HEK293 (cell line): ENCODE measurements at regions not wholly inside any gene's neighbourhood (a gene's known extent, or its start where the extent isn't known, plus 50 kb on each side); places are given as distances from the start of the nearest gene placed in this dataset.

Experiments
- GLIS1 ChIP-seq: fragments of 450-650 bp; formaldehyde crosslinking; IDR thresholded peaks from 2 replicates; pipeline ENCODE4 v1.5.1; 2016; ENCODE audit warnings: missing biosample characterization, missing genetic modification characterization
- KLF16 ChIP-seq: fragments of 450-650 bp; formaldehyde crosslinking; IDR thresholded peaks from 2 replicates; pipeline ENCODE4 v1.5.1; 2017; ENCODE audit warnings: missing biosample characterization, missing genetic modification characterization
- ZNF19 ChIP-seq: fragments of 450-650 bp; formaldehyde crosslinking; IDR thresholded peaks from 2 replicates; pipeline ENCODE4; 2016; ENCODE audit warnings: missing biosample characterization, missing genetic modification characterization, low read depth
- ZNF324 ChIP-seq: fragments of 450-650 bp; formaldehyde crosslinking; IDR thresholded peaks from 2 replicates; pipeline ENCODE4 v1.5.1; 2016; ENCODE audit warnings: missing biosample characterization, missing genetic modification characterization
- ZNF48 ChIP-seq: fragments of 450-650 bp; formaldehyde crosslinking; IDR thresholded peaks from 2 replicates; pipeline ENCODE4 v1.5.1; 2016; ENCODE audit warnings: missing biosample characterization, missing genetic modification characterization
- TF ChIP-seq, protein P1 (sequence below): fragments of 450-650 bp; formaldehyde crosslinking; IDR thresholded peaks from 2 replicates; pipeline ENCODE4 v1.5.1; 2016; ENCODE audit warnings: missing biosample characterization, missing genetic modification characterization
- TF ChIP-seq, protein P2 (sequence below): fragments of 450-650 bp; formaldehyde crosslinking; conservative IDR thresholded peaks from 2 replicates; pipeline ENCODE4 v1.5.1; 2016; ENCODE audit warnings: low read depth, missing biosample characterization, missing genetic modification characterization
- TF ChIP-seq, protein P3 (sequence below): fragments of 450-650 bp; formaldehyde crosslinking; IDR thresholded peaks from 2 replicates; pipeline ENCODE4 v1.5.1; 2017; ENCODE audit warnings: missing biosample characterization, mild to moderate bottlenecking, missing genetic modification characterization, moderate library complexity
- TF ChIP-seq, protein P4 (sequence below): fragments of 450-650 bp; formaldehyde crosslinking; IDR thresholded peaks from 2 replicates; pipeline ENCODE4 v1.5.1; 2016; ENCODE audit warnings: missing biosample characterization, missing genetic modification characterization

DNA sequence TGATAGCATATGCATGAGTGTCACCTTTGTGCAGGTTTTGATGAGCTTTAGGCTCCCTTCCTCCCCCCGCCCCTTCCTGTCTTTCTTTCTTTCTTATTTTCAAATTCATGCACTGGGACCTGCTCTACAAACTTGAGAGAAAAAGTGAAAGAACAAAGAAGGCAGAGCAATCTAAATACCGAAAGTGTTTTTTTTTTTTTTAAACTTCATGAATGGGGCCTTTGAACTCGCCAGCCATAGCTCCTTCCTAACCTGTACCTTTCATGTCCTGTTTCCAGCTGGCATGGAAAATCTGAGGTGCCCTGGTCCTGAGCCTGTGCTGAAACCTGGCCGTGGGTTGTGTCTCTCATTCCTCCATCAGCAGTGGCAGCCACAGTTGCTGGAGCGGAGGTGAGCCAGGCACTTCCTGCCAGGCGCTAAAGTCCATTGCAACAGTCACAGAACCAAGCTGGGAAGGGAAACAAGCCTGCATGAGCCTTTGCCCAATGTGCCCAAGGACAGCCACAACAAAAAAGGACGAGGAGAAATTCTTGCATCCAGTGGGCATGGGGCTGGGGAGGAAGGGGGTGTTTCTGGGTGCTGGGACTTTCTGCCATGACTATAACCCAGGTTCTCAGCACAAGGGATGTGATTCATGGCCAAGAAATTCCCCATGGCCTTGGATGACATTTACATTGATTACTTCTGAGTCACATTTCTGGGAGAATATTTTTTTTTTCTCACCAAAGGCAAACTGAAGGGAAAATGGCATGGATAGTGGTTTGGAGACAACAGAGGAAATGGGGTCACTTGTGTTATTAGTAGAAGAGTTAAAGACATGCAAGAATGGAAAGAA, 102.7 kb downstream of the TMEM30B start:
- TF ChIP-seq, protein P1, sequence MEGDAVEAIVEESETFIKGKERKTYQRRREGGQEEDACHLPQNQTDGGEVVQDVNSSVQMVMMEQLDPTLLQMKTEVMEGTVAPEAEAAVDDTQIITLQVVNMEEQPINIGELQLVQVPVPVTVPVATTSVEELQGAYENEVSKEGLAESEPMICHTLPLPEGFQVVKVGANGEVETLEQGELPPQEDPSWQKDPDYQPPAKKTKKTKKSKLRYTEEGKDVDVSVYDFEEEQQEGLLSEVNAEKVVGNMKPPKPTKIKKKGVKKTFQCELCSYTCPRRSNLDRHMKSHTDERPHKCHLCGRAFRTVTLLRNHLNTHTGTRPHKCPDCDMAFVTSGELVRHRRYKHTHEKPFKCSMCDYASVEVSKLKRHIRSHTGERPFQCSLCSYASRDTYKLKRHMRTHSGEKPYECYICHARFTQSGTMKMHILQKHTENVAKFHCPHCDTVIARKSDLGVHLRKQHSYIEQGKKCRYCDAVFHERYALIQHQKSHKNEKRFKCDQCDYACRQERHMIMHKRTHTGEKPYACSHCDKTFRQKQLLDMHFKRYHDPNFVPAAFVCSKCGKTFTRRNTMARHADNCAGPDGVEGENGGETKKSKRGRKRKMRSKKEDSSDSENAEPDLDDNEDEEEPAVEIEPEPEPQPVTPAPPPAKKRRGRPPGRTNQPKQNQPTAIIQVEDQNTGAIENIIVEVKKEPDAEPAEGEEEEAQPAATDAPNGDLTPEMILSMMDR (tag by site-specific recombination), result no peak
- TF ChIP-seq, protein P2, sequence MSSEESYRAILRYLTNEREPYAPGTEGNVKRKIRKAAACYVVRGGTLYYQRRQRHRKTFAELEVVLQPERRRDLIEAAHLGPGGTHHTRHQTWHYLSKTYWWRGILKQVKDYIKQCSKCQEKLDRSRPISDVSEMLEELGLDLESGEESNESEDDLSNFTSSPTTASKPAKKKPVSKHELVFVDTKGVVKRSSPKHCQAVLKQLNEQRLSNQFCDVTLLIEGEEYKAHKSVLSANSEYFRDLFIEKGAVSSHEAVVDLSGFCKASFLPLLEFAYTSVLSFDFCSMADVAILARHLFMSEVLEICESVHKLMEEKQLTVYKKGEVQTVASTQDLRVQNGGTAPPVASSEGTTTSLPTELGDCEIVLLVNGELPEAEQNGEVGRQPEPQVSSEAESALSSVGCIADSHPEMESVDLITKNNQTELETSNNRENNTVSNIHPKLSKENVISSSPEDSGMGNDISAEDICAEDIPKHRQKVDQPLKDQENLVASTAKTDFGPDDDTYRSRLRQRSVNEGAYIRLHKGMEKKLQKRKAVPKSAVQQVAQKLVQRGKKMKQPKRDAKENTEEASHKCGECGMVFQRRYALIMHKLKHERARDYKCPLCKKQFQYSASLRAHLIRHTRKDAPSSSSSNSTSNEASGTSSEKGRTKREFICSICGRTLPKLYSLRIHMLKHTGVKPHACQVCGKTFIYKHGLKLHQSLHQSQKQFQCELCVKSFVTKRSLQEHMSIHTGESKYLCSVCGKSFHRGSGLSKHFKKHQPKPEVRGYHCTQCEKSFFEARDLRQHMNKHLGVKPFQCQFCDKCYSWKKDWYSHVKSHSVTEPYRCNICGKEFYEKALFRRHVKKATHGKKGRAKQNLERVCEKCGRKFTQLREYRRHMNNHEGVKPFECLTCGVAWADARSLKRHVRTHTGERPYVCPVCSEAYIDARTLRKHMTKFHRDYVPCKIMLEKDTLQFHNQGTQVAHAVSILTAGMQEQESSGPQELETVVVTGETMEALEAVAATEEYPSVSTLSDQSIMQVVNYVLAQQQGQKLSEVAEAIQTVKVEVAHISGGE (tag by site-specific recombination), result no peak
- TF ChIP-seq GLIS1 (tag by site-specific recombination), result no peak
- TF ChIP-seq KLF16, result no peak
- TF ChIP-seq ZNF324, result no peak
- no peak for TF ChIP-seq ZNF48 (tag by site-specific recombination)
- TF ChIP-seq, protein P3, sequence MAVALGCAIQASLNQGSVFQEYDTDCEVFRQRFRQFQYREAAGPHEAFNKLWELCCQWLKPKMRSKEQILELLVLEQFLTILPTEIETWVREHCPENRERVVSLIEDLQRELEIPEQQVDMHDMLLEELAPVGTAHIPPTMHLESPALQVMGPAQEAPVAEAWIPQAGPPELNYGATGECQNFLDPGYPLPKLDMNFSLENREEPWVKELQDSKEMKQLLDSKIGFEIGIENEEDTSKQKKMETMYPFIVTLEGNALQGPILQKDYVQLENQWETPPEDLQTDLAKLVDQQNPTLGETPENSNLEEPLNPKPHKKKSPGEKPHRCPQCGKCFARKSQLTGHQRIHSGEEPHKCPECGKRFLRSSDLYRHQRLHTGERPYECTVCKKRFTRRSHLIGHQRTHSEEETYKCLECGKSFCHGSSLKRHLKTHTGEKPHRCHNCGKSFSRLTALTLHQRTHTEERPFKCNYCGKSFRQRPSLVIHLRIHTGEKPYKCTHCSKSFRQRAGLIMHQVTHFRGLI, result no peak
- no peak for TF ChIP-seq ZNF19 (tag by site-specific recombination)
- TF ChIP-seq, protein P4, sequence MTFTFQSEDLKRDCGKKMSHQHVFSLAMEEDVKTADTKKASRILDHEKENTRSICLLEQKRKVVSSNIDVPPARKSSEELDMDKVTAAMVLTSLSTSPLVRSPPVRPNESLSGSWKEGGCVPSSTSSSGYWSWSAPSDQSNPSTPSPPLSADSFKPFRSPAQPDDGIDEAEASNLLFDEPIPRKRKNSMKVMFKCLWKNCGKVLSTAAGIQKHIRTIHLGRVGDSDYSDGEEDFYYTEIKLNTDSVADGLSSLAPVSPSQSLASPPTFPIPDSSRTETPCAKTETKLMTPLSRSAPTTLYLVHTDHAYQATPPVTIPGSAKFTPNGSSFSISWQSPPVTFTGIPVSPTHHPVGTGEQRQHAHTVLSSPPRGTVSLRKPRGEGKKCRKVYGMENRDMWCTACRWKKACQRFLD (tag by site-specific recombination), result no peak
